ENCODE measurements at regions not wholly inside any gene's neighbourhood (a gene's known extent, or its start where the extent isn't known, plus 50 kb on each side); places are given as distances from the start of the nearest gene placed in this dataset.

GRCh38 chr3:176928582-176928931, 268.7 kb downstream of the TBL1XR1 start:
- Mint-ChIP-seq H3K36me3 (ENCODE audit: unreplicated experiment) (no peaks in the 10 kb centered on the region), H3K4me1 (ENCODE audit: low read depth, unreplicated experiment) (no peaks in the 10 kb centered on the region), H3K4me3 (ENCODE audit: unreplicated experiment) (no peak overlapping the region), H3K9me3 (ENCODE audit: unreplicated experiment) (no peaks in the 10 kb centered on the region), H3K27me3 (ENCODE audit: unreplicated experiment) (no peaks in the 10 kb centered on the region), H3K27ac (ENCODE audit: unreplicated experiment) (no peak overlapping the region)
- DNase-seq = no peak
- no peak for TF ChIP-seq CTCF (IDR thresholded peaks at IDR 0.05; ENCODE audit: partially characterized antibody, unreplicated experiment)

GRCh38 chr3:176927706-176928581, 269.3 kb downstream of the TBL1XR1 start:
- no peaks in the 10 kb centered on the region for H3K9me3 Mint-ChIP-seq (ENCODE audit: unreplicated experiment)
- TF ChIP-seq CTCF (IDR thresholded peaks at IDR 0.05; ENCODE audit: partially characterized antibody, unreplicated experiment) = no peak

GRCh38 chr3:176927280-176927679, 270.0 kb downstream of the TBL1XR1 start:
- Mint-ChIP-seq H3K4me3 (ENCODE audit: unreplicated experiment) (no peak overlapping the region), H3K27me3 (ENCODE audit: unreplicated experiment) (no peaks in the 10 kb centered on the region), H3K36me3 (ENCODE audit: unreplicated experiment) (no peaks in the 10 kb centered on the region), H3K27ac (ENCODE audit: unreplicated experiment) (no peak overlapping the region), H3K4me1 (ENCODE audit: low read depth, unreplicated experiment) (no peaks in the 10 kb centered on the region), H3K9me3 (ENCODE audit: unreplicated experiment) (no peaks in the 10 kb centered on the region)
- no peak for TF ChIP-seq CTCF (IDR thresholded peaks at IDR 0.05; ENCODE audit: partially characterized antibody, unreplicated experiment)
- no peak for DNase-seq

More at GRCh38 chr3:176927706-176928581, 269.3 kb downstream of the TBL1XR1 start:
- H3K27me3 Mint-ChIP-seq (ENCODE audit: unreplicated experiment) = no peaks in the 10 kb centered on the region
- no peak overlapping the region for H3K27ac Mint-ChIP-seq (ENCODE audit: unreplicated experiment)
- DNase-seq = no peak
- H3K36me3 Mint-ChIP-seq (ENCODE audit: unreplicated experiment) = no peaks in the 10 kb centered on the region
- no peaks in the 10 kb centered on the region for H3K4me1 Mint-ChIP-seq (ENCODE audit: low read depth, unreplicated experiment)
- no peak overlapping the region for H3K4me3 Mint-ChIP-seq (ENCODE audit: unreplicated experiment)

- Mint-ChIP-seq H3K9me3 (ENCODE audit: unreplicated experiment) (no peaks in the 10 kb centered on the region), H3K36me3 (ENCODE audit: unreplicated experiment) (no peaks in the 10 kb centered on the region), H3K27me3 (ENCODE audit: unreplicated experiment) (no peaks in the 10 kb centered on the region), H3K4me3 (ENCODE audit: unreplicated experiment) (no peak overlapping the region), H3K4me1 (ENCODE audit: low read depth, unreplicated experiment) (no peaks in the 10 kb centered on the region), H3K27ac (ENCODE audit: unreplicated experiment) (no peak overlapping the region)
- TF ChIP-seq CTCF (IDR thresholded peaks at IDR 0.05; ENCODE audit: partially characterized antibody, unreplicated experiment) = no peak
- no peak for DNase-seq
These were observed 270.6 kb downstream of the TBL1XR1 start for GRCh38 chr3:176926688-176927087.

- H3K4me1 Mint-ChIP-seq (ENCODE audit: low read depth, unreplicated experiment) = no peaks in the 10 kb centered on the region
- no peak overlapping the region for H3K4me3 Mint-ChIP-seq (ENCODE audit: unreplicated experiment)
- H3K36me3 Mint-ChIP-seq (ENCODE audit: unreplicated experiment) = no peaks in the 10 kb centered on the region
- H3K27me3 Mint-ChIP-seq (ENCODE audit: unreplicated experiment) = no peaks in the 10 kb centered on the region
- DNase-seq = no peak
- no peak overlapping the region for H3K27ac Mint-ChIP-seq (ENCODE audit: unreplicated experiment)
- no peak for TF ChIP-seq CTCF (IDR thresholded peaks at IDR 0.05; ENCODE audit: partially characterized antibody, unreplicated experiment)
- no peaks in the 10 kb centered on the region for H3K9me3 Mint-ChIP-seq (ENCODE audit: unreplicated experiment)
These were observed 271.2 kb downstream of the TBL1XR1 start for GRCh38 chr3:176926034-176926433.

All from glutamatergic neuron (in vitro differentiated cells).